PC-3 (cell line): ENCODE measurements at regions not wholly inside any gene's neighbourhood (a gene's known extent, or its start where the extent isn't known, plus 50 kb on each side); places are given as distances from the start of the nearest gene placed in this dataset.

Experiments
- ATAC-seq: fragments of 200-7000 bp; cut with Tn5 transposase; 2 replicates; pipeline ENCODE4 v1.9.1; 2020; ENCODE audit warnings: mild to moderate bottlenecking, moderate library complexity
- BruUV-seq: library from RNA; stranded (reverse); fragments of 400-500 nt; replicated peaks from 2 replicates; lab custom pipeline; 2021; lab: Mats Ljungman, UMichigan
- CTCF ChIA-PET: fragments of 300-600 bp; sonication (Branson Sonifier 250); formaldehyde crosslinking; loops from one replicate; lab custom pipeline; 2022; ENCODE audit warnings: antibody characterized with exemption; lab: Charles Lee
- POLR2A ChIA-PET: fragments of 300-600 bp; sonication (Branson Sonifier 250); formaldehyde crosslinking; loops from one replicate; lab custom pipeline; 2022; ENCODE audit warnings: antibody characterized with exemption; ENCODE audit not compliant: unreplicated experiment; lab: Charles Lee
- DNase-seq: peaks from one replicate; pipeline ENCODE4 v3.0.0-alpha.2; 2015
- H2AFZ ChIP-seq: fragments of 300-600 bp; sonication (generic); 2 replicates; pipeline ENCODE4 v1.6.0; 2016; ENCODE audit warnings: antibody characterized with exemption, low read length
- H3F3A ChIP-seq: fragments of 300-600 bp; sonication (generic); one replicate; pipeline ENCODE4 v1.6.0; 2017; ENCODE audit warnings: antibody characterized with exemption, low read length, control low read depth, mild to moderate bottlenecking; ENCODE audit not compliant: unreplicated experiment
- H3K27ac ChIP-seq: fragments of 300-600 bp; sonication (generic); 2 replicates; pipeline ENCODE4 v1.5.1; 2016; ENCODE audit warnings: mild to moderate bottlenecking, low read length
- H3K27me3 ChIP-seq: fragments of 300-600 bp; sonication (generic); 2 replicates; pipeline ENCODE4 v1.6.1; 2016; ENCODE audit warnings: low read length, mixed read lengths
- H3K36me3 ChIP-seq: fragments of 300-600 bp; sonication (generic); 2 replicates; pipeline ENCODE4 v1.6.1; 2016; ENCODE audit warnings: low read depth, mixed run types, low read length, mixed read lengths
- H3K4me1 ChIP-seq: fragments of 300-600 bp; sonication (generic); 2 replicates; pipeline ENCODE4 v1.5.1; 2016; ENCODE audit warnings: low read length; ENCODE audit not compliant: insufficient read depth
- H3K4me2 ChIP-seq: fragments of 300-600 bp; sonication (generic); 2 replicates; pipeline ENCODE4 v1.6.0; 2016; ENCODE audit warnings: low read length
- H3K4me3 ChIP-seq: fragments of 300-600 bp; sonication (generic); 2 replicates; pipeline ENCODE4 v1.5.1; 2016; ENCODE audit warnings: mild to moderate bottlenecking, low read length, mixed read lengths
- H3K79me2 ChIP-seq: fragments of 300-600 bp; sonication (generic); 2 replicates; pipeline ENCODE4 v1.6.1; 2017; ENCODE audit warnings: low read length, mixed read lengths
- H3K9ac ChIP-seq: fragments of 300-600 bp; sonication (generic); 2 replicates; pipeline ENCODE4 v1.6.0; 2016; ENCODE audit warnings: mild to moderate bottlenecking, low read length
- H3K9me2 ChIP-seq: fragments of 300-600 bp; sonication (generic); replicated peaks from 2 replicates; pipeline ENCODE4 v1.6.1; 2016; ENCODE audit warnings: mixed run types, low read length, mixed read lengths
- H3K9me3 ChIP-seq: fragments of 300-600 bp; sonication (generic); 2 replicates; pipeline ENCODE4 v1.6.1; 2016; ENCODE audit warnings: low read length, mixed read lengths
- H4K20me1 ChIP-seq: fragments of 300-600 bp; sonication (generic); 2 replicates; pipeline ENCODE4 v1.6.1; 2016; ENCODE audit warnings: low read length, mixed read lengths
- EZH2 ChIP-seq: fragments of 300-600 bp; sonication (generic); IDR thresholded peaks from one replicate; pipeline ENCODE4 v1.6.1; 2017; ENCODE audit warnings: antibody characterized with exemption, mild to moderate bottlenecking, low read length; ENCODE audit not compliant: unreplicated experiment
- EZH2phosphoT487 ChIP-seq: fragments of 300-600 bp; sonication (generic); IDR thresholded peaks from 2 replicates; pipeline ENCODE4 v1.6.1; 2018; ENCODE audit warnings: mild to moderate bottlenecking, antibody characterized with exemption, low read length, borderline replicate concordance
- intact Hi-C: fragments of 100-400 bp; cut with micrococcal nuclease; formaldehyde crosslinking; loops from 2 replicates; pipeline ENCODE4 v1.9.0; 2023
- TF ChIP-seq, protein P1 (sequence below): fragments of 300-600 bp; sonication (generic); conservative IDR thresholded peaks from 2 replicates; pipeline ENCODE4 v1.5.1; 2017; ENCODE audit warnings: antibody characterized with exemption, low read depth, mild to moderate bottlenecking, low read length

DNA sequence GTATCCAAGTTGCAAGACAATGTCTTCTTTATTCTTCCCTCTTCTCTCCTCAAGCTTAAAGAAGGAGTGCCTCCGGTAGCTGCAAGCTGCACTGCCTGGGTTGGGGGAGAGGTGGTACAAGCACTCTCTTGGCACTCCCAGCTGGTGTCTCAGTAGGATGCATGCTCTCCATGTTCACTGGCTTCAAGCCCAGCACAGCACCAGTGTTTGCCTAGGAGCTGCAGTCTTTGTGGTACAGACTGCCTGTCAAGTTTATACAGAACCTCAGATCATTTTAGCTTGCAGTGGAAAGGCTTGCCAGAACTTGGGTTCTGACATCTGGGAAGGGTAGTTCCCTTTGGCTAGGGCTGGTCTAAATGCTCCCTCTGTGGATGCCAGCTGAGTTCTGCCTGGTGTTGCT is 505.6 kb downstream of the MAN2A1 start:
- Histone ChIP-seq H4K20me1 (no peaks in the 10 kb centered on the region), H3K79me2 (no peaks in the 10 kb centered on the region), H3F3A (no peaks in the 10 kb centered on the region), H3K27ac (no peak overlapping the region), H3K9me2 (no peaks in the 10 kb centered on the region), H3K9me3 (no peaks in the 10 kb centered on the region), H3K9ac (no peak overlapping the region), H3K4me1 (no peaks in the 10 kb centered on the region), H3K4me3 (no peak overlapping the region), H2AFZ (0 out of 2 replicates have a peak overlapping the region, but pooled peaks have one; percentile 28), H3K4me2 (no peak overlapping the region), H3K27me3 (no peaks in the 10 kb centered on the region), H3K36me3 (no peaks in the 10 kb centered on the region)
- no TSS peak for BruUV-seq
- ChIA-PET POLR2A (no interaction called here), CTCF (no interaction called here)
- TF ChIP-seq EZH2, result no peak
- no peak for TF ChIP-seq EZH2phosphoT487
- TF ChIP-seq, protein P1, sequence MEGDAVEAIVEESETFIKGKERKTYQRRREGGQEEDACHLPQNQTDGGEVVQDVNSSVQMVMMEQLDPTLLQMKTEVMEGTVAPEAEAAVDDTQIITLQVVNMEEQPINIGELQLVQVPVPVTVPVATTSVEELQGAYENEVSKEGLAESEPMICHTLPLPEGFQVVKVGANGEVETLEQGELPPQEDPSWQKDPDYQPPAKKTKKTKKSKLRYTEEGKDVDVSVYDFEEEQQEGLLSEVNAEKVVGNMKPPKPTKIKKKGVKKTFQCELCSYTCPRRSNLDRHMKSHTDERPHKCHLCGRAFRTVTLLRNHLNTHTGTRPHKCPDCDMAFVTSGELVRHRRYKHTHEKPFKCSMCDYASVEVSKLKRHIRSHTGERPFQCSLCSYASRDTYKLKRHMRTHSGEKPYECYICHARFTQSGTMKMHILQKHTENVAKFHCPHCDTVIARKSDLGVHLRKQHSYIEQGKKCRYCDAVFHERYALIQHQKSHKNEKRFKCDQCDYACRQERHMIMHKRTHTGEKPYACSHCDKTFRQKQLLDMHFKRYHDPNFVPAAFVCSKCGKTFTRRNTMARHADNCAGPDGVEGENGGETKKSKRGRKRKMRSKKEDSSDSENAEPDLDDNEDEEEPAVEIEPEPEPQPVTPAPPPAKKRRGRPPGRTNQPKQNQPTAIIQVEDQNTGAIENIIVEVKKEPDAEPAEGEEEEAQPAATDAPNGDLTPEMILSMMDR, result no peak
- no peak for ATAC-seq
- DNase-seq, result no peak
- intact Hi-C loops, result no loop called here

DNA sequence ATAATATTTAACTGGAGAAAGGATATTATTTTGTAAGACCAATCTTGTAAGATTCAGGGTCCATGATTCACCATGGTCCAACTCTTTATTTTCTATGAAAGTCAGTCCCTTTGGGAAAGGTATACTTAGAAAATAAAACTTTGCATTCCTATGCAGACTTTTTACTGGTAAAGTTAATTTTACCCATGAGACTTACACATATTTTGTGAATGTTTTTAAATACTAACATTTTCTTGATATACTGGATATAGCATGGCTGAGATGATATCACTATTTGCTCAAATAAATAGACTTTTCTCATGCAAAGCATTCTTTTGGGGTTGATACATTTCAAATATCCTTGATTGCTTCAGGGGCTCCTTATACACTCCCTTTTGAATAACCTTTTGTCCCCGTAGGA is 512.1 kb downstream of the MAN2A1 start:
- no peaks in the 10 kb centered on the region for H3K9me3 ChIP-seq
- no peak overlapping the region for H3K4me3 ChIP-seq
- ATAC-seq (no peak), DNase-seq (no peak)
- H3K36me3 ChIP-seq, result no peaks in the 10 kb centered on the region
- H4K20me1 ChIP-seq, result no peaks in the 10 kb centered on the region
- H3K9ac ChIP-seq, result no peak overlapping the region
- no peaks in the 10 kb centered on the region for H3K4me1 ChIP-seq
- H3K27ac ChIP-seq, result no peak overlapping the region
- TF ChIP-seq, protein P1, result no peak
- TF ChIP-seq EZH2phosphoT487 (no peak), EZH2 (no peak)
- H3K4me2 ChIP-seq, result no peak overlapping the region
- BruUV-seq, result no TSS peak
- intact Hi-C loops, result no loop called here
- no peak overlapping the region for H2AFZ ChIP-seq
- CTCF ChIA-PET, result no interaction called here
- no peaks in the 10 kb centered on the region for H3K9me2 ChIP-seq
- no peaks in the 10 kb centered on the region for H3K27me3 ChIP-seq
- POLR2A ChIA-PET, result no interaction called here
- H3F3A ChIP-seq, result no peaks in the 10 kb centered on the region
- H3K79me2 ChIP-seq, result no peaks in the 10 kb centered on the region

GRCh38 chr5:110203661-110204060 is 513.9 kb downstream of the MAN2A1 start:
- POLR2A ChIA-PET, result no interaction called here
- DNase-seq (no peak), ATAC-seq (no peak)
- TF ChIP-seq EZH2 (no peak), EZH2phosphoT487 (no peak)
- TF ChIP-seq, protein P1, result no peak
- no peaks in the 10 kb centered on the region for H3K9me2 ChIP-seq
- H3K4me3 ChIP-seq, result no peak overlapping the region
- H3K27ac ChIP-seq, result no peak overlapping the region
- no peaks in the 10 kb centered on the region for H3K79me2 ChIP-seq
- intact Hi-C loops, result no loop called here
- H4K20me1 ChIP-seq, result no peaks in the 10 kb centered on the region
- no peaks in the 10 kb centered on the region for H3F3A ChIP-seq
- H3K4me1 ChIP-seq, result no peaks in the 10 kb centered on the region
- no peak overlapping the region for H2AFZ ChIP-seq
- CTCF ChIA-PET, result no interaction called here
- no peaks in the 10 kb centered on the region for H3K9me3 ChIP-seq
- no TSS peak for BruUV-seq
- H3K36me3 ChIP-seq, result no peaks in the 10 kb centered on the region
- no peak overlapping the region for H3K9ac ChIP-seq
- no peaks in the 10 kb centered on the region for H3K27me3 ChIP-seq
- no peak overlapping the region for H3K4me2 ChIP-seq
